Stimulated activated CD8-positive, alpha-beta memory T cell treated with anti-CD3 and anti-CD28 coated beads, Interleukin-2, amount 100 ng/mL, for 1 hour (primary cell): ENCODE measurements at regions not wholly inside any gene's neighbourhood (a gene's known extent, or its start where the extent isn't known, plus 50 kb on each side); places are given as distances from the start of the nearest gene placed in this dataset.
"Not testable (repeated sequence)": the region's sequence is repeated elsewhere in the genome, so short reads cannot be mapped to it uniquely, and the experiment has no call there.

Experiments used
- DNase-seq, 2 donors: peaks; one replicate each; pipeline ENCODE4 v3.0.0-alpha.2; 2020; ENCODE audit warnings: low read depth in 2 of 2

DNA sequence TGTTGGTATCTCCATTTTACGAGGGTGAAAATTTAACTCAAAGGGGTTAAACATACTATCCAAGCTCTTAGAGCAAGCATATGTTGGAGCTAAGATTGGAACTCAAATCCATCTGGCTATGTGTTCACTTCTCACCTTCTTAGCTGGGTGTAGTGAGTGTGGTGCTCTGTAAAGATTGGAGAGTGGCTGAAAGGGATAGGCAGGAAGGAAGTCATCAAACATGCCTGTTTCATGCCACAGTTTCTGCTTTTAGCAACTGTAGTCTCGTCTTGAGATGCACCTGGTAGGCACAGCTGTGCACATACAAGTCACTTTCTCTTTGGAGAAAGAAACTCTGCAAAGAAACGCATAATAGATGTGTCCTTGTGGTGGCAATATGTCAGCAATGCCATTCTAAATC is 189.1 kb upstream of the MDFIC2 start:
- no peak for DNase-seq

DNA sequence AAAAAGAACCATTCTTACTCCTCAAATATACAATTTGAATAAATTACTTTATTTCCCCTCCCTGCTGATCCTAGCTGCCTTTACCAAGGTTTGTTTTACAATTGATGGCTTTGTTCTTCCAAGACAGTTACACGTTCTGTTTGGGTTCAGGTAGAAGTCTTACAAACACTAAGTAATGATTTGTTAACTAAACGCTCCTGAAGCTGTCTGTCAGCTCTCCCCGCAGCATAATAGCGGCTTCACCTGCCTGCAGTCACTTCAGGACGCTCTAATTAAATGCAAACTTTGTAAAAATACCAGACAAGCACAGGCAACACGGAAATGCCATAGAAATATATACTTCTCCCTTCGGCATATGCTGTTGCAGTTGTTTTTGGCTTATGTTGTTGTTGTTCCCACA is 176.4 kb upstream of the MDFIC2 start:
- DNase-seq: no peak

DNA sequence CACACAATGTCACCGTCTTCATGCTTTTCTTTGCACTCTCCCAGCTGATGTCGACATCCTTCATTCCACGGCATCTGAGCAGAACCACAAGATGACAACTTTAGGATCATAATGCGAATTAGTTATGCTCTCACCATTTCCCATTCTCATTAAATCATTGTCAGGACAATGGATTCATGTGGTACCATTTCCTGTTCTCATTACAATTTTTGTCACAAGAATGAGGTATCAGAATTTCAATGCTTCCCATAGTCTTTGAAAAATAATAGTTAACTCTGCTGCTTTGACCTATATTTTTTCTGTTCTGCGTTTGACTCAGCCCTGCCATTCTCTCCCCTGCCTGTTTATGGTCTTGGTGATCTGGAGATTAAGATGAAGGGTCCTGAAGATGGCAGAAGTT is 175.7 kb upstream of the MDFIC2 start:
- DNase-seq: no peak

DNA sequence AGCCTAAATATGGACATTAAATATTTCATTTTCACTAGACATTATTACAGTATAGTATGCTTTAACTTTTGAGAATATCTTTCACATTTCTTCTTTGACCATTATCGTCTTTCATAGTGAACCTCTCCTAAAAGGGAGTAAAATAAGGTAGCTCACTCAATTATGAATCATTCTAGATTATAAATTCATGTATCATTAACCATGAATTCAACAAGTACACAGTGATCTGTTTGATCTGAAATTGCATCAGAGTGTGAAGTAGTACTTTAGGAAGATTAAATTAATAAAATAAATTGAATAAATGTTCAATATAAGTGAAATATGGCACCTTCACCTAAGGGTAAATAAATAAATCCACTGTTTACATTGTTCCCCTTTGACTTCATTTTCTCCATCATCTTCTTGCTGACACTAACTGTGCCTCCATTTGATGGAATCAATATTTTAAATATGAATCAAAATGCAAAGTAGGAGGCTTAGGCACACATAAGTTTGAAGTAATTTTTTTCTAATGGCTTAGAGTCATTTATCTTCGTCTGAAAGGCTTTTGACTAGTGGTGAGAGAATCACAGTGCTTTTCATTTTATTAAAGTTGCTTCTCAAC is 174.1 kb upstream of the MDFIC2 start:
- DNase-seq: no peak

DNA sequence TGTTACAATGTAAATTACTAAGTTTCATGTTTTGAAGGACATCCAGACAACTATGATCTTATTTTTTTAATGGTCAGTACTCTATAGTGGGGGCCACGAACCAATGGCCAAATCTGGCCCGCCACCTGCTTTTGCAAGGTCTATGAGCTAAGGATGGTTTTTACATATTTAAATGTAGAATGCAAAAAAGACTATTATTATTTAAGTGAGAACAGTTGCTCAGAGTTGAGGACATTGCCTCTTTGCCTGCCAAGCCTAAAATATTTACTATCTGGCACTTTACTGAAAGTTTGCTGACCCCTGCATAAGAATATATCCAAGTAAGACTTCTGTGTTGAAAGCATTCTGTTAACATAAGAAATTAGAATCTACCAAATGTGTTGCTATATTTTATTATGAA is 163.7 kb upstream of the MDFIC2 start:
- no peak for DNase-seq

GRCh38 chr3:70471464-70472342 is 159.3 kb upstream of the MDFIC2 start:
- DNase-seq: no peak

GRCh38 chr3:70466096-70466495 is 153.7 kb upstream of the MDFIC2 start:
- DNase-seq: no peak

DNA sequence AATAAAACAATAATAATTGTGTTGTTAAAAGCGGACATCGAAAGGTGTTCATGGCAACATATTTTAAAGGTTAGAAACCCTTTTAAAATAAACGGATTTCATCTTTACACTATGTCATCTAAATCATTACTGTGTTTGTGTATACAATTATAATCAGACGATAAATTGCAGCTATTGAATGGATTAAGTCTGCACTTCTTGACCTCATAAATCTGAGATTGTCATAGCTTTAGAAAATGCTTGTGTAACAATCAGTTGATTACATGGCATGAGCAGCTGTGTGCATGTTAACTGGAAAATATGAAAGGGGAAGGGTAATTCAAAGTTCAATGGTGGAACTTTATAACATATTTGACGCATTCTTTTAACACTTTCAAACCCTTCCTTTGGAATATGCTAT is 152.4 kb upstream of the MDFIC2 start:
- DNase-seq: no peak

DNA sequence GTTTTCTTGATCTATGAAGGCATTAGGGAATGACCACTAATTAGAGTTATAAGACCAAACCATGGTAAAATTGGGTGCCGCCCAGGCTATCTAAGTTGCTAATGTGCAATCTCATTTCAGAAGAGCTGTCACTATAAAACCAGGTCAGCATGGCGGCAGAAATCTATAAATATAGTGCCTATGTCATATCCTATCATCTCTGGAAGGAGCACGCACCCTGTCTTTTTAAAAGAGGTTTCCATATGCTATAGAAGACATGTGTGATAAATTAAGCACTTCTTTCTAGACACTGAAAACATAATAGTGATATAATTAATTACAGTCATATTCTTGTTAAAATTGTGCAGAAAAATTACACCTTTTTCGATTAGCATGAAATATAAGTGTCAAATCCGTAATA is 152.0 kb upstream of the MDFIC2 start:
- DNase-seq: no peak

GRCh38 chr3:70450220-70450619 is 137.8 kb upstream of the MDFIC2 start:
- DNase-seq: not testable (repeated sequence)

DNA sequence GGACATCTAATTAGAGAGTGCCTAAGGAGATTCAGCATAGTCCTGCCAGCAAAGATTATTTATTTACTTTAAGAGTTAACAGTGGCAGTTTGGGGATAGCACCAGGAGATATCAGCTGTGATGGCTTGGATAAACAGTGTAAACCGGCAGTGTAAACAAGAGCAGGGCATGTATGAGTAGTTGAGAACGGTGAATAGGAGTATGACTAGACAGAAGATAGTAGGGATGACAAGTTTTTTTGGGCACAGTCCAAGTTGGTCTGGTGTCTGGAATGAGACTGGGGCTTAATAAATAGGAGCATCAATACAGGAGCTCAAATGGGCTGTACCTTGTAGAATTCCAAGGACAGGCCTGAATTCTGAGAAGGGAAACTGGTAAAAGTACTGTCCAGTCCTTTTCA is 123.0 kb upstream of the MDFIC2 start:
- DNase-seq: not testable (repeated sequence)

DNA sequence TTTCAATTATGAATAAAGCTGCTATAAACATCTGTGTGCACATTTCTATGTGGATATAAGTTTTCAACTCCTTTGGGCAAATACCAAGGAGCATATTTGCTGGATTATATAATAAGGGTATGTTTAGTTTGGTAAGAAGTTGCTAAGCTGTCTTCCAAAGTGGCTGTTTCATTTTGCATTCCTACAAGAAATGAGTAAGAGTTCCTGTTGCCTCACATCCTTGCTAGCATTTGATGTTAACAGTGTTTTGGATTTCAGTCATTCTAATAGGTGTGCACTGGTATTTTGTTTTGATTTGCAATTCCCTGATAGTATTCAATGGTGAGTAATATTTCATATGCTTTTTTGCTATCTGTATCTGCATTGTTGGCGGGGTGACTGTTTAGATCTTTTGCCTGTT is 120.7 kb upstream of the MDFIC2 start:
- no peak for DNase-seq

GRCh38 chr3:70431911-70432310 is 119.5 kb upstream of the MDFIC2 start:
- DNase-seq: no peak

DNA sequence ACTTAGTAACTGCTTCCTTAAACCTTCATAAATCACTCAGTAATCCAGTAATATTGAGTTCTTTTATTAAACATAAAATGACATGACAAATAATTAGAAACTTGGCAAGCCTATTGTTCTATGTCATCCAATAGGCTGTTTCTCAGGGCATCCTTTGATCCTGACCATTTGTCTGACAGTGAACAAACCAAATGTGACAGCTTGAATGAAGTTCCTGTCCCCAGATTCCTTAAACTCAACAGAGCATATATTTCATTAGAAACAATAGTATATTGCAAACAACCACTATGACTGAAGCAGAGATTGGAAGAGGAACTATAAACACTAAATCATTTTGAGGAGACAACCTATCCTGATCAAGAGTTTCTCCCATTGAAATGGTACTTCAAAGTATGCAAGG is 113.6 kb upstream of the MDFIC2 start:
- DNase-seq: no peak

DNA sequence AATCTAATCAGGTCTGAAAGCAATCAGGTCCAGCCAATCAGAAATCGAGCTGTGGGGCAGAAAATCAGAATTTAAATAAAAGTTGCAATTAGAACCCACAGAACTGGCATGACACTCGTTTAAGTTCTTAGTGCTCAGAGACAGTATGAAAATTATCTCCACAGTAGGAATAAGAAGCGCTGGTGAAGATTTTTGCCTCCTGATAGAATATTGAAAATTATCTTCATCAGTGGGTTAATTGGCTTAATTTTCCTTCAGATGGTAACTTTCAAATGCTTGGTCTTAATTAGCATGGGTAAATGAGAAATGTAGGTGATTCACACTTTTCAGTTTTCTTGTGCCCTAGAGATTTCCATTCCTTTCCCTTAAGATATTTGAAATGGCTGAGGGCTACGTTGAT is 109.1 kb upstream of the MDFIC2 start:
- DNase-seq: no peak

- DNase-seq: no peak
Measured at GRCh38 chr3:70409018-70409417, 96.6 kb upstream of the MDFIC2 start.

DNA sequence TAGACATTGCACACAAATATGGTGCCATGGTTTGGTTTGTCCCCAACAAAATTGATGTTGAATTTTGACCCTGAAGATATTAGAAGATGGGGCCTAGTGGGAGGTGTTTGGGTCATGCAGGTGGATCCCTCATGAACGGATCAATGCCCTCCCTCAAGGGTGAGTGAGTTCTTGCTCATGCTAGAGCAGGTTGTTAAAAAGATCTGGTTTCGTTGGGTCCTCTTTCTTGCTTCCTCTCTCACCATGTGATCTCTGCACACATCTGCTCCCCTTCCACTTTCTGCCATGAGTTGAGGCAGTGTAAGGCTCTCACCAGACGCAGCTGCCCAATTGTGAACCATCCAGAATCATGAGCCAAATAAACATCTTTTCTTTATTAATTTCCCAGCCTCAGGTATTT is 87.8 kb upstream of the MDFIC2 start:
- no peak for DNase-seq

DNA sequence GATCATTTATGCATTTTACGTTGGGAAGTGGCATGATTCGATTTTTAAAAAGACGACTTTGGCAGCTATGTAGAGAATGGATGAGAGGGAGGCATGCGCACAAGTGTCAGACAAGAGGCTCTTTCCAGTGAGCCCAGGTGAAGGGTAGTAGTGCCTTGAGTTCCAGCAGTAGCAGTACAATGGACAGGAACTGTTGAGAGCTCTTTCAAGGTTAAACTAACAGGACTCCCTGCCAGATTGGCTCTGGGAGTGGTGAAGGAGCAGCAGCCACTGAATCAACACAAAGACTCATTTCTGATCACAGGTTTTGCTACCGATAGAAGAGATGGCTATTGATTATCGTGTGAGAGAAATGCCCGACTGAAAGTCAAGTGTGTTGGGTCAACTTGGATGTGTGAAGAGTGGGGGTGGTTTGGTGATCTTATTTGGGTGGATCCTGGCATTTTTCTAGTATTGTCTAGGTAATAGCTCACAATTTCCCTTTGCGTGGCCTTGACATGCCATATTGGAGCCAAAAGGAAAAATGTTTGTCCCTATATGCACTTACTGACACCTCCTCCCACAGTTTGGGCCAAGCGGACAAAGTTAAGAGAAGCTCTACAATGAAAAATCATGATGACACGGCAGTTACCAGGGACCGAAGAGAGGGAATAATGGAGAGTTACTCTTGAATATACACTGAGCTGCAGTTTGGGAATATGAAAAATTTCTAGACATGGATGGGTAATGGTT is 81.6 kb upstream of the MDFIC2 start:
- DNase-seq: no peak

DNA sequence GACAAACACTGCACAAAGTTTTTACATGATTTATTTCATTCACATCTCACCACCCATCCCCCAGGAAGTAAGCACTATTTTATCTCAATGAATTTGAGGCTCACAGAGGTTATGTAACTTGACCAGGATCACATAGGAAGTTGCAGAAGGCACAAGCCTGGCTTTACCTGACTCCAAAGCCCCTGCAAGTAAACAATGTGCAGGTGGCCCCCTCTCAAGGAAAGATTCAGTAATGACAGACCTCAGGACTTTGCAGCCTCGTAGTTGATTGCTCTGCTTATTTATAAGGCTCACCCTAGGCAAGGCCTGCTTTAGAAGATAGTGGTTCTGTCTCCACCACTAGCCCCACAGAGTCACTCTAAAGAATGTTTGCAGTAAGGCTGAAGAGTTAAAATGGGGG is 79.8 kb upstream of the MDFIC2 start:
- DNase-seq: no peak

- no peak for DNase-seq
Measured at GRCh38 chr3:70387889-70388288, 75.5 kb upstream of the MDFIC2 start.

- DNase-seq: no peak
Measured at GRCh38 chr3:70386846-70387245, 74.4 kb upstream of the MDFIC2 start.

GRCh38 chr3:70386043-70386442 is 73.6 kb upstream of the MDFIC2 start:
- no peak for DNase-seq

DNA sequence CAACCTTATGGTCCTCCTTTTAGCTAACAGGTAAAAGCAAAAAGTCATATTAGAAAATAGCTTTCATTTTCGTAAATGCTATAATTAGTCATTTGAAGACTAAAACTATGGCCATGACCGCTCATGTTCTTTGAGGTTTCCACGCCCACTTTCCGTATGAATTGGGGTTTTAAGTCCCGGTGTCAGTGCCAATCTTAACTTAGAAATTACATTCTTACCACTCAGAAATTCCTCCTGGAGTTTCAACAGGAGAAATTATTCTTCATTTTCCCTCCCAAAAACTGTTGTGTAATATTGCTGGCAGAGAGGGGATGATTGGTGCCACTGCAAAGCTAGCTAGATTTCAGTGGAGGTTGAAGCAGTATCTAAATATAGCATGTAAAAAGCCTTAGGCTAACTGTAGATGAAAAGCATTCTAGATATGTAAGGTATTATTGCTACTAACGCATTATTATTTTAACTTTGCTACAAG is 71.0 kb upstream of the MDFIC2 start:
- DNase-seq: no peak
